ENCODE measurements at regions not wholly inside any gene's neighbourhood (a gene's known extent, or its start where the extent isn't known, plus 50 kb on each side); places are given as distances from the start of the nearest gene placed in this dataset.

GRCh38 chr7:16356301-16356958 lies 64.9 kb downstream of the CRPPA start:
- no peak for TF ChIP-seq POLR2A (IDR thresholded peaks at IDR 0.05; ENCODE audit: low read length)
- no peak for TF ChIP-seq GATA1 (IDR thresholded peaks at IDR 0.05; ENCODE audit: low read depth, low read length)
